Stimulated activated memory B cell treated with anti-CD40 and anti-IgM and Interleukin-4, amounts not matched to agents 10 μg/mL and 1 μg/mL and 100 μg/mL, for 72 hours (primary cell): ENCODE measurements at regions not wholly inside any gene's neighbourhood (a gene's known extent, or its start where the extent isn't known, plus 50 kb on each side); places are given as distances from the start of the nearest gene placed in this dataset.

Experiments used
- ATAC-seq: fragments of 150-1000 bp; cut with Tn5 transposase; 2 replicates; pipeline ENCODE4 v1.10.0; 2021
- H3K27ac Mint-ChIP-seq: one replicate; pipeline ENCODE4 v1.8.0; 2022; ENCODE audit warnings: mild to moderate bottlenecking, mixed read lengths
- H3K27me3 Mint-ChIP-seq: one replicate; pipeline ENCODE4 v1.8.0; 2022; ENCODE audit warnings: mixed read lengths
- H3K36me3 Mint-ChIP-seq: one replicate; pipeline ENCODE4 v1.8.0; 2022; ENCODE audit warnings: mixed read lengths
- H3K4me1 Mint-ChIP-seq: one replicate; pipeline ENCODE4 v1.8.0; 2022; ENCODE audit warnings: mixed read lengths
- H3K4me3 Mint-ChIP-seq: one replicate; pipeline ENCODE4 v1.8.0; 2022; ENCODE audit warnings: mild to moderate bottlenecking, moderate library complexity, mixed read lengths
- H3K9me3 Mint-ChIP-seq: one replicate; pipeline ENCODE4 v1.8.0; 2022; ENCODE audit warnings: mixed read lengths

DNA sequence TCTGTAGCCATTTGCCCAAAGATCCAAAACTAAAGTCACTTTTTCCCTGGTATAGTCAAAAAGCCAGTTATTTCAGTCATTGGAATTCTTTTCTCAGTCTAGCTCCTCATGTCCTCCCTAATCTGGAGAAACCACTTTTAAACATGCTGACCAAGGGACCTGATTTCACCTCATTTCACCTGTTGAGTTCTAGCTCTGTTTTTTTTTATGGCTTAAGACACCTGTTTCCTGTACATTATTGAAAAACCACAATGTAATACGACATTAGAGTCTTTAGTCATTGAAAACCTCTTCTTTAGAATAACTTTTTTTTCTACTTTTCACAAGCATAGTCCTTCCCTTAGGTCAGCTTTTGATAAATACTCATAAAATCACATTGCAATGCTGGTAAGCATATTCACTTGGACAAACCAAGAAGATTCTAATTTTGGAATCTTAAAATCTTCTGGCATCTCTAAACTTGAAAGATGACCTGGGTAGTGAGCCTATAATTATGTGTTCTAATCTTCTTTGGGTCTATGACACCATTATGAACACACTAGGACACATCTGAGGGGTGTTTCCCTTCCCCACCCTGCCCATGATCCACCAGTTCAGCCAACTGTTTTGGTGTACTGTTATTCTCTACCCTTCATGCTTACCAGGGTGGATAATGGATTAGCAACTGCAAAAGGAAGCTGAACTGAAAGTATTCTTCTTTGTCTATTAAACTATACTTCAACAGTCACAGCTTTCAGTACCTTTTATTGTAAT lies 103.5 kb upstream of the FXR1 start:
- ATAC-seq: no peak
- Mint-ChIP-seq H3K36me3 (no peaks in the 10 kb centered on the region), H3K9me3 (no peaks in the 10 kb centered on the region), H3K27me3 (no peaks in the 10 kb centered on the region), H3K27ac (no peak overlapping the region), H3K4me1 (no peaks in the 10 kb centered on the region), H3K4me3 (no peak overlapping the region)

- ATAC-seq: no peak
- Mint-ChIP-seq H3K9me3 (no peaks in the 10 kb centered on the region), H3K4me3 (no peak overlapping the region), H3K36me3 (no peaks in the 10 kb centered on the region), H3K4me1 (no peaks in the 10 kb centered on the region), H3K27ac (no peak overlapping the region), H3K27me3 (peaks cover 14% of the 10 kb centered on the region)
Observed at GRCh38 chr3:180820400-180820799, 92.1 kb upstream of the FXR1 start.

DNA sequence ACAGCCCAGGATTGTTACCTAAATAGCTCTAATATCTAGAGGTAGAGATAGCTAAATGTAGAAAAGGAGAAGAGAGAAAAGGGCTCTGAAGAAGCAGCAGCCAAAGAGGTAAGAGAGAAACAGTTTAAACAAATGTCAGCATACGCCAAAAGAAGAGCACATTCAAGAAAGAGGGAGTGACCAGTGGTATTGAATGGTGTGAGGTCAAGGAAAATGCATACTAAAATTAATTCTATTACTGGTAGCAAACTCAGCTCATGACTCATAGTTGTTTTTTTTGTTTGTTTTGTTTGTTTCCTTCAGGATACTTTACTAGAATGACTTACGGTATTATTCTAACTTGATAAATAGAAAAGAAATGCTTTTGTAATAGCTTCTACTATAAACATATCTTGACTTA lies 86.5 kb upstream of the FXR1 start:
- no peaks in the 10 kb centered on the region for H3K9me3 Mint-ChIP-seq
- H3K27me3 Mint-ChIP-seq: no peaks in the 10 kb centered on the region
- H3K4me3 Mint-ChIP-seq: no peak overlapping the region
- no peak overlapping the region for H3K27ac Mint-ChIP-seq
- no peaks in the 10 kb centered on the region for H3K4me1 Mint-ChIP-seq
- no peak for ATAC-seq
- no peaks in the 10 kb centered on the region for H3K36me3 Mint-ChIP-seq

DNA sequence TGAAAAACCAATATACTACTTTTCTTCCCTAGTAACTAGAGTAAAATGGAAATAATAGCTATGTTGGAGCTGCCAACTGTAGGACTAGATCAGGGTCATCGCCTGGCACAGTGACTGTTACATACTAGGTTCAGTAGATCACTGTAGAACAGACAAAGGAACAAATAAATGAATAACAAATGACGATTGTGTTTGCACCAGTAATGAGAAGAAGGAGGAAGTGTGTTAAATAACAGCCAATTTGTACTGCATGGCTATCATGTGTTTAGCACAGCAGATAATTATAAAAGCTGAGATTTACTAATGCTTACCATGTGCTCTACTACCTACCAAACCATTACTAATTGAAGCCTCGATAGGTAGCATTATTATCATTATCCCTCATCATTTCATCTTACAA lies 85.3 kb upstream of the FXR1 start:
- no peak for ATAC-seq
- Mint-ChIP-seq H3K36me3 (no peaks in the 10 kb centered on the region), H3K9me3 (no peaks in the 10 kb centered on the region), H3K4me1 (no peaks in the 10 kb centered on the region), H3K27ac (no peak overlapping the region), H3K27me3 (no peaks in the 10 kb centered on the region), H3K4me3 (no peak overlapping the region)

DNA sequence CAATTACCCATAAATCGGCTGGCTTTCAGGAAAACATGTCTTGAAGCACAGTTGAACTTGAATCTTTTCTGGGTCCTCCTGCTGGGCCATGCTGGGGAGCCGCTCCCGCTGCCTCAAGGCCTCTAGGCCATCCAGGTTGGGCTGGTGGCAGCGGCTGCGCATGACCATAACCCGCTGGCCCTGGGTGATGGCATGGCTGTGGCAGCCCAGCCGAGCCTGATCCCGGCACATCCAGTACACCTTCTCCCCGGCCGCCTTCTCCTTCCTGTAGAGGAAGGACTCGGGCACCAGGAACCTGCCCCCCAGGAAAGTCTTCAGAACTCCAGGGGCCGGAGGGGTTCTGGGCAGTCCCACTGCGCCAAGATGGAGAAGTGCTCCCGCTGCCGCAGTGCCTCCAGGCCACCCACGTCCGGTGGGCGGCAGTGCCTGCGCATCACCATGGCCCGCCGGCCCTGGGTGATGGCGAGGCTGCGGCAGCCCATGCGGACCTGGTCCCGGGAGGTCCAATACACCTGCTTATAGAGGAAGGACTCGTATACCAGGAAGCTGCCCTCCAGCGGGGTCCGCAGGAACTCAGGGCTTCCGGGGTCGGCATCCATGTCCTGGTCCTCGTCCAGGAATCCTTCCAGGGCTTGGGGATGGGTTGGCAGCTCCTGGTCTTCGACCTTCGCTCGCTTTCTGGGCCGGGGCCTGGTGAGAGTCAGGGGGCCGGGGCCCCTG lies 84.3 kb upstream of the FXR1 start:
- Mint-ChIP-seq H3K9me3 (no peaks in the 10 kb centered on the region), H3K4me3 (no peak overlapping the region), H3K27me3 (no peaks in the 10 kb centered on the region), H3K4me1 (no peaks in the 10 kb centered on the region), H3K36me3 (no peaks in the 10 kb centered on the region), H3K27ac (no peak overlapping the region)
- ATAC-seq: peak; percentile 34

GRCh38 chr3:180828723-180829408 lies 83.6 kb upstream of the FXR1 start:
- H3K27me3 Mint-ChIP-seq: no peaks in the 10 kb centered on the region
- no peaks in the 10 kb centered on the region for H3K9me3 Mint-ChIP-seq
- no peak overlapping the region for H3K4me3 Mint-ChIP-seq
- no peaks in the 10 kb centered on the region for H3K4me1 Mint-ChIP-seq
- no peaks in the 10 kb centered on the region for H3K36me3 Mint-ChIP-seq
- ATAC-seq: no peak
- no peak overlapping the region for H3K27ac Mint-ChIP-seq

GRCh38 chr3:180829409-180830405 lies 82.8 kb upstream of the FXR1 start:
- Mint-ChIP-seq H3K36me3 (no peaks in the 10 kb centered on the region), H3K9me3 (no peaks in the 10 kb centered on the region), H3K27ac (no peak overlapping the region), H3K4me1 (no peaks in the 10 kb centered on the region), H3K27me3 (no peaks in the 10 kb centered on the region), H3K4me3 (no peak overlapping the region)
- ATAC-seq: no peak

DNA sequence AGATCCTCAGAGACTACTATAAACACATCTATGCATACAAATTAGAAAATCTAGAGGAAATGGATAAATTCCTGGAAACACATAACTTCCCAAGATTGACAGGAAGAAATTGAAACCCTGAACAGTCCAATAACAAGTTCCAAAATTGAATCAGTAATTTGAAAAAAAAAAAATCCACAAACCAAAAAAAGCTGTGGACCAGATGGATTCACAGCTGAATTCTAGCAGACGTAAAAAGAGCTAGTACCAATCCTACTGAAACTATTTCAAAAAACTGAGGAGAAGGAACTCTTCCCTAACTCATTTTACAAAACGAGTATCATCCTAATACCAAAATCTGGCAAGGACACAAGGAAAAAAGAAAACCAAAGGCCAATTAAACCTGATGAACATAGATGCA lies 77.0 kb upstream of the FXR1 start:
- no peak for ATAC-seq
- H3K4me3 Mint-ChIP-seq: no peak overlapping the region
- H3K27me3 Mint-ChIP-seq: peaks cover 9% of the 10 kb centered on the region
- no peaks in the 10 kb centered on the region for H3K36me3 Mint-ChIP-seq
- no peak overlapping the region for H3K27ac Mint-ChIP-seq
- peaks cover 9% of the 10 kb centered on the region for H3K9me3 Mint-ChIP-seq
- H3K4me1 Mint-ChIP-seq: no peaks in the 10 kb centered on the region

- Mint-ChIP-seq H3K9me3 (peaks cover 10% of the 10 kb centered on the region), H3K27ac (no peak overlapping the region), H3K4me1 (no peaks in the 10 kb centered on the region), H3K4me3 (no peak overlapping the region), H3K27me3 (peaks cover 9% of the 10 kb centered on the region), H3K36me3 (no peaks in the 10 kb centered on the region)
- no peak for ATAC-seq
Observed at GRCh38 chr3:180836766-180837165, 75.7 kb upstream of the FXR1 start.

DNA sequence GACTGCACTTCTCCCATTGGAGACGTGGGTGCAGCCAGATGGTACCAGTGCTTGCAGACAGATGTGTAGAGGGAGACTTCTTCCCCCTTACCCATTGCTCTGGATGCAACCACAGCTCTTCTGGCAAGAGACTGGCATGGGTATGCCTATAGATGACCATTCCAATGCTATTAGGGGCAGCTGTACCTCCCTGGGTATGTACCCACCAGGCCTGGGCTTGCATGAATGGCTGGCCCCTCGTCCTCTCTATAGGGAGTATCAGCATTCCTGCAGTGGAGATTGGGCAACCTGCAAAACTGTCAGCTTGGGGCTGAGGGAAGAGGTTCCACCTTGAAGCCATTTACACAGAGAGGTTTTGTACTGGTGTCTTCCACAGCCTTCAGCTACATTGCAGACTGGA lies 57.6 kb upstream of the FXR1 start:
- peaks cover 18% of the 10 kb centered on the region for H3K27me3 Mint-ChIP-seq
- ATAC-seq: no peak
- no peaks in the 10 kb centered on the region for H3K4me1 Mint-ChIP-seq
- no peak overlapping the region for H3K4me3 Mint-ChIP-seq
- H3K9me3 Mint-ChIP-seq: peaks cover 10% of the 10 kb centered on the region
- no peak overlapping the region for H3K27ac Mint-ChIP-seq
- H3K36me3 Mint-ChIP-seq: no peaks in the 10 kb centered on the region

GRCh38 chr3:180855364-180855763 lies 57.1 kb upstream of the FXR1 start:
- ATAC-seq: no peak
- H3K27me3 Mint-ChIP-seq: peaks cover 13% of the 10 kb centered on the region
- no peak overlapping the region for H3K4me3 Mint-ChIP-seq
- H3K9me3 Mint-ChIP-seq: peaks cover 11% of the 10 kb centered on the region
- no peak overlapping the region for H3K27ac Mint-ChIP-seq
- H3K4me1 Mint-ChIP-seq: no peaks in the 10 kb centered on the region
- H3K36me3 Mint-ChIP-seq: no peaks in the 10 kb centered on the region

DNA sequence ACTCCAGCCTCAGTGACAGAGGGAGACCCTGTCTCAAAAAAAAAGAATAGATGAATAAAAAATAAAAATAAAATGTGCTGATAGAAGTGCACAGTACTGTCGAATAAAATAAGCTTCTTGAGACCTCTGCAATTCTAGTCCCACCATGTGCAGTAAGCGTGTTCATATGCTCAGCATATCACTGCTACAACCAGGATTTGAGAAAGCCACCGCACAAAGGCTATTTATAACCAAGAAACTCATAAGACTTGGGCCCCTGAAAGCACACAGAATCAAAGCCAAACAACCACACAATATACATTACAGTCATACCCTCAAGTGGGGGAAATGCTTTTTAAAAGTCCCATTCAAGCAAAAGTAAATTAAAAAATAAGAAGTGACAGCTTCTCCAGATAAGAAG lies 56.5 kb upstream of the FXR1 start:
- H3K27me3 Mint-ChIP-seq: peaks cover 10% of the 10 kb centered on the region
- no peak for ATAC-seq
- no peaks in the 10 kb centered on the region for H3K4me1 Mint-ChIP-seq
- H3K27ac Mint-ChIP-seq: no peak overlapping the region
- no peaks in the 10 kb centered on the region for H3K36me3 Mint-ChIP-seq
- no peak overlapping the region for H3K4me3 Mint-ChIP-seq
- peaks cover 14% of the 10 kb centered on the region for H3K9me3 Mint-ChIP-seq

DNA sequence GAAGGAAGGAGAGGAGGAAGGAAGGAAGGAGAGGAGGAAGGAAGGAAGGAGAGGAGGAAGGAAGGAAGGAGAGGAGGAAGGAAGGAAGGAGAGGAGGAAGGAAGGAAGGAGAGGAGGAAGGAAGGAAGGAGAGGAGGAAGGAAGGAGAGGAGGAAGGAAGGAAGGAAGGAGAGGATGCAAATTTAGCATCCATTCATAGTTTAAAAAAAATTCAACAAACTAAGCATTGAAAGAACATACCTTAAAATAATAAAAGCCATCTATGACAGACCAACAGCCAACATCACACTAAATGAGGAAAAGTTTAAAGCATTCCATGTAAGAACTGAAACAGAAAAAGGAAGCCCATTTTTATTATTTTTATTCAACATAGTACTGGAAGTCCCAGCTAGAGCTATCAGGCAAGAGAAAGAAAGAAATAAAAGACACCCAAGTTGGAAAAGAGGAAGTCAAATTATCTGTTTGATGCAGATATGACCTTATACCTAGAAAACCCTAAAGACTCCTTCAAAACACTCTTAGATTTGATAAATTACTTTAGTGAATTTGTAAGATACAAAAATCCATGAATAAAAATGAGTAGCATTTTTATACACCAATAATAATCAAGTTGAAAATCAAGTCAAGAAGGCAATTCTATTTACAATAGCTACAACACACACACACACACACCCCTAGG lies 52.2 kb upstream of the FXR1 start:
- Mint-ChIP-seq H3K9me3 (peaks cover 14% of the 10 kb centered on the region), H3K36me3 (no peaks in the 10 kb centered on the region), H3K4me1 (no peaks in the 10 kb centered on the region), H3K27me3 (peaks cover 11% of the 10 kb centered on the region), H3K27ac (no peak overlapping the region), H3K4me3 (no peak overlapping the region)
- ATAC-seq: no peak
